ENCODE measurements at regions not wholly inside any gene's neighbourhood (a gene's known extent, or its start where the extent isn't known, plus 50 kb on each side); places are given as distances from the start of the nearest gene placed in this dataset.

GRCh38 chr17:70239391-70239826, 70.1 kb downstream of the KCNJ2 start (continued):
- TF ChIP-seq CBX2 (IDR thresholded peaks at IDR 0.05; ENCODE audit: borderline replicate concordance, low read depth) (no peak), GATA3 (IDR thresholded peaks at IDR 0.05; ENCODE audit: borderline replicate concordance) (peak; percentile 64; the same call in 1 of the 2 replicates)

GRCh38 chr17:70241071-70241470, 71.7 kb downstream of the KCNJ2 start:
- FAIRE-seq (no peak), DNase-seq (ENCODE audit: low read depth in 1 of 2, low spot score in 1 of 2) (no peak), ATAC-seq (no peak)
- Histone ChIP-seq H3K9me3 (no peaks in the 10 kb centered on the region), H3K27ac (no peak overlapping the region), H3K4me1 (peaks cover 11% of the 10 kb centered on the region; the same call in 1 of the 3 replicates), H3K4me2 (no peak overlapping the region), H3K4me3 (no peak overlapping the region)
- CTCF ChIA-PET, result no interaction called here
- POLR2A ChIA-PET, result no interaction called here
- no peak for TF ChIP-seq MAZ (IDR thresholded peaks at IDR 0.05; ENCODE audit: borderline replicate concordance, low read depth, low read length)
- TF ChIP-seq FOSL2 (IDR thresholded peaks at IDR 0.05), result no peak
- TF ChIP-seq FOSL2 (CRISPR knock-in tag; IDR thresholded peaks at IDR 0.05), result no peak
- no peak for TF ChIP-seq JUNB (IDR thresholded peaks at IDR 0.05)
- no peak for TF ChIP-seq ZNF302 (CRISPR knock-in tag; IDR thresholded peaks at IDR 0.05)
- TF ChIP-seq HEYL (CRISPR knock-in tag; IDR thresholded peaks at IDR 0.05), result no peak
- no peak for TF ChIP-seq CHD2 (IDR thresholded peaks at IDR 0.05; ENCODE audit: low read length, partially characterized antibody)
- TF ChIP-seq NFE2L2 (conservative IDR thresholded peaks at IDR 0.05; ENCODE audit: low read length), result no peak
- TF ChIP-seq HDAC2 (IDR thresholded peaks at IDR 0.05), result no peak
- 71% methylated on average over 6 of the region's 6 CpGs for WGBS (ENCODE audit: missing lambda C conversion rate)

GRCh38 chr17:70242781-70243437, 73.6 kb downstream of the KCNJ2 start:
- Histone ChIP-seq H3K9me3 (no peaks in the 10 kb centered on the region), H3K27ac (no peak overlapping the region), H3K4me3 (no peak overlapping the region), H3K4me1 (peaks cover 11% of the 10 kb centered on the region; the same call in 1 of the 3 replicates), H3K4me2 (peak overlapping the region; percentile 4; the same call in 1 of the 3 replicates)
- CTCF ChIA-PET, result no interaction called here
- TF ChIP-seq RFX5 (IDR thresholded peaks at IDR 0.05) (no peak), HOXB5 (CRISPR knock-in tag; IDR thresholded peaks at IDR 0.05) (no peak), CHD4 (IDR thresholded peaks at IDR 0.05; ENCODE audit: borderline replicate concordance) (no peak)
- FAIRE-seq (no peak), ATAC-seq (no peak), DNase-seq (ENCODE audit: low read depth in 1 of 2, low spot score in 1 of 2) (no peak)
- POLR2A ChIA-PET, result no interaction called here
- WGBS (ENCODE audit: missing lambda C conversion rate), result 8% methylated on average over 7 of the region's 7 CpGs

- FAIRE-seq, result no peak
- ATAC-seq, result no peak
- 0 out of 3 replicates have a peak, but pooled peaks cover 3% of the 10 kb centered on the region for H3K9me3 ChIP-seq
- DNase-seq (ENCODE audit: low read depth in 1 of 2, low spot score in 1 of 2), result no peak
- H3K4me3 ChIP-seq, result no peak overlapping the region
- no peak overlapping the region for H3K4me2 ChIP-seq
- ChIA-PET POLR2A (no interaction called here), CTCF (interaction anchor here (1.2 kb wide), 1 partner anchor 50 kb away, joined by 3 read pairs; no protein-coding TSS in a partner anchor)
- no peak overlapping the region for H3K27ac ChIP-seq
- WGBS (ENCODE audit: missing lambda C conversion rate), result 17% methylated on average over 2 of the region's 2 CpGs
- no peaks in the 10 kb centered on the region for H3K4me1 ChIP-seq
- no peak for TF ChIP-seq CTCF (IDR thresholded peaks at IDR 0.05)
- no peak for TF ChIP-seq MAZ (IDR thresholded peaks at IDR 0.05; ENCODE audit: borderline replicate concordance, low read depth, low read length)
- TF ChIP-seq FOSB (CRISPR knock-in tag; IDR thresholded peaks at IDR 0.05), result no peak
- no peak for TF ChIP-seq HOXB5 (CRISPR knock-in tag; IDR thresholded peaks at IDR 0.05)
- no peak for TF ChIP-seq NFE2L2 (conservative IDR thresholded peaks at IDR 0.05; ENCODE audit: low read length)
- no peak for TF ChIP-seq ZC3H11A (IDR thresholded peaks at IDR 0.05)
- no peak for TF ChIP-seq MAX (IDR thresholded peaks at IDR 0.05)
- TF ChIP-seq EHMT2 (IDR thresholded peaks at IDR 0.05; ENCODE audit: low read depth), result no peak
- TF ChIP-seq HOXB13 (CRISPR knock-in tag; IDR thresholded peaks at IDR 0.05; ENCODE audit: low read depth), result no peak
- no peak for TF ChIP-seq USF2 (IDR thresholded peaks at IDR 0.05)
- no peak for TF ChIP-seq CEBPB (IDR thresholded peaks at IDR 0.05)
- TF ChIP-seq PBX3 (IDR thresholded peaks at IDR 0.05), result no peak
- TF ChIP-seq ZSCAN20 (CRISPR knock-in tag; IDR thresholded peaks at IDR 0.05), result no peak
- no peak for TF ChIP-seq HMGXB4 (CRISPR knock-in tag; IDR thresholded peaks at IDR 0.05; ENCODE audit: borderline replicate concordance)
- TF ChIP-seq KDM5A (IDR thresholded peaks at IDR 0.05), result no peak
These were observed 82.4 kb downstream of the KCNJ2 start for GRCh38 chr17:70251706-70252105.
